Left lung (tissue), 4 donors: ENCODE measurements at regions not wholly inside any gene's neighbourhood (a gene's known extent, or its start where the extent isn't known, plus 50 kb on each side); places are given as distances from the start of the nearest gene placed in this dataset.
"Not testable (repeated sequence)": the region's sequence is repeated elsewhere in the genome, so short reads cannot be mapped to it uniquely, and the experiment has no call there.

Experiments used
- ATAC-seq: fragments of 200-7000 bp; cut with Tn5 transposase; one replicate; pipeline ENCODE4 v1.9.1; 2020; ENCODE audit warnings: moderate library complexity
- DNase-seq, 4 donors: peaks; one replicate each; pipeline ENCODE4 v3.0.0-alpha.2; 2013 to 2020
- H3K27ac ChIP-seq, 2 donors: fragments of 200-600 bp; sonication (generic) in 1 of 2; one replicate each; pipeline versions ENCODE4 v1.5.0 to v1.8.0; 2020 to 2021
- H3K27me3 ChIP-seq, 2 donors: fragments of 200-600 bp; sonication (generic) in 1 of 2; one replicate each; pipeline versions ENCODE4 v1.5.0 to v1.8.0; 2020 to 2021
- H3K36me3 ChIP-seq, 2 donors: fragments of 200-600 bp; sonication (generic) in 1 of 2; one replicate each; pipeline versions ENCODE4 v1.5.0 to v1.8.0; 2020 to 2021
- H3K4me1 ChIP-seq, 2 donors: fragments of 200-600 bp; one replicate each; pipeline ENCODE4 v1.8.0; 2021
- H3K4me3 ChIP-seq, 2 donors: fragments of 200-600 bp; sonication (generic) in 1 of 2; one replicate each; pipeline versions ENCODE4 v1.5.0 to v1.8.0; 2020 to 2021; ENCODE audit warnings: mild to moderate bottlenecking in 1 of 2
- H3K9me3 ChIP-seq, 2 donors: fragments of 200-600 bp; sonication (generic) in 1 of 2; one replicate each; pipeline versions ENCODE4 v1.5.0 to v1.8.0; 2020 to 2021
- CTCF ChIP-seq, 2 donors: fragments of 200-600 bp; sonication (generic) in 1 of 2; IDR thresholded peaks; one replicate each; pipeline versions ENCODE4 v1.5.0 to v1.8.0; 2021; ENCODE audit warnings: antibody characterized with exemption in 2 of 2
- intact Hi-C, 2 donors: fragments of 100-400 bp; cut with DNase I; formaldehyde crosslinking; loops; one replicate each; pipeline versions ENCODE4 v1.11.2 to v1.14.2; 2022
- donor health status: DM: no; HTN: yes; CAD: no.
- donor health status: DM: no; HTN: no; CAD: no.

GRCh38 chr2:134002921-134003320, 251.0 kb upstream of the MGAT5 start:
- no peaks in the 10 kb centered on the region for H3K4me1 ChIP-seq
- no peaks in the 10 kb centered on the region for H3K27me3 ChIP-seq
- H3K9me3 ChIP-seq: no peaks in the 10 kb centered on the region
- H3K4me3 ChIP-seq: no peak overlapping the region
- no peaks in the 10 kb centered on the region for H3K36me3 ChIP-seq
- ATAC-seq: no peak
- DNase-seq: no peak
- intact Hi-C loops: no loop called here
- TF ChIP-seq CTCF (IDR thresholded peaks at IDR 0.05): no peak
- no peak overlapping the region for H3K27ac ChIP-seq

- H3K4me1 ChIP-seq: no peaks in the 10 kb centered on the region
- TF ChIP-seq CTCF (IDR thresholded peaks at IDR 0.05): no peak
- intact Hi-C loops: no loop called here
- H3K36me3 ChIP-seq: no peaks in the 10 kb centered on the region
- DNase-seq (no peak), ATAC-seq (no peak)
- no peaks in the 10 kb centered on the region for H3K27me3 ChIP-seq
- H3K4me3 ChIP-seq: no peak overlapping the region
- H3K27ac ChIP-seq: no peak overlapping the region
- no peaks in the 10 kb centered on the region for H3K9me3 ChIP-seq
These were observed 249.4 kb upstream of the MGAT5 start for GRCh38 chr2:134004467-134004866.

GRCh38 chr2:134008837-134009236, 245.0 kb upstream of the MGAT5 start:
- Histone ChIP-seq H3K27me3 (no peaks in the 10 kb centered on the region), H3K4me3 (no peak overlapping the region), H3K36me3 (no peaks in the 10 kb centered on the region), H3K9me3 (no peaks in the 10 kb centered on the region), H3K27ac (no peak overlapping the region), H3K4me1 (no peaks in the 10 kb centered on the region)
- intact Hi-C loops: no loop called here
- no peak for TF ChIP-seq CTCF (IDR thresholded peaks at IDR 0.05)
- ATAC-seq (no peak), DNase-seq (no peak)

- TF ChIP-seq CTCF (IDR thresholded peaks at IDR 0.05): no peak
- Histone ChIP-seq H3K36me3 (no peaks in the 10 kb centered on the region), H3K27me3 (no peaks in the 10 kb centered on the region), H3K4me3 (no peak overlapping the region), H3K9me3 (no peaks in the 10 kb centered on the region), H3K27ac (no peak overlapping the region), H3K4me1 (no peaks in the 10 kb centered on the region)
- DNase-seq (no peak), ATAC-seq (no peak)
- intact Hi-C loops: no loop called here
These were observed 244.4 kb upstream of the MGAT5 start for GRCh38 chr2:134009440-134009839.

- H3K4me1 ChIP-seq, H3K36me3 ChIP-seq, intact Hi-C loops, H3K9me3 ChIP-seq, DNase-seq, ATAC-seq, H3K27ac ChIP-seq, H3K4me3 ChIP-seq, H3K27me3 ChIP-seq: not testable (repeated sequence)
These were observed 244.0 kb upstream of the MGAT5 start for GRCh38 chr2:134009906-134010305.

GRCh38 chr2:134011936-134012586, 241.8 kb upstream of the MGAT5 start:
- Histone ChIP-seq H3K9me3 (no peaks in the 10 kb centered on the region), H3K4me1 (no peaks in the 10 kb centered on the region), H3K27ac (no peak overlapping the region), H3K27me3 (no peaks in the 10 kb centered on the region), H3K4me3 (no peak overlapping the region), H3K36me3 (no peaks in the 10 kb centered on the region)
- intact Hi-C loops: no loop called here
- DNase-seq: no peak
- no peak for TF ChIP-seq CTCF (IDR thresholded peaks at IDR 0.05)
- ATAC-seq: no peak
